ENCODE measurements at regions not wholly inside any gene's neighbourhood (a gene's known extent, or its start where the extent isn't known, plus 50 kb on each side); places are given as distances from the start of the nearest gene placed in this dataset.

DNA sequence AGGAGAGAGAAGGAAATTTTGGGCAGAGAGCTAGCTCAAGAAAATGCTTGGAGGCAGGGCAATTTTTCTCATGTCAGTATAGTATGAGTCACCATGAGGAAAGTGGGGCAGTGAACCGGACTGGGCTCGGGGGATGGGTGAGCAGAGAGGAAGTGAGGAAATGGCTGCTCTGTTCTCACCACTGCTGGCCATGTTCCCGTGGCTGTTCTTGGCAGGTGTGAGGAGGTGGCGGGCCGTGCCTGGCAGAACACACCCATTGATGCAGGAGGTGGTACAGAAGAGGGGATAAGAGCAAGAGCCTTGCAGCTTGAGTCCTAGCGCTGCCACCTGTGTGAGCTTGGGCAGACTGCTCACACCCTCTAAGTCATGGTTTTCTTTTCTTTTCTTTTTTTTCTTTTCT is 304.4 kb upstream of the LYZL1 start:
- TF ChIP-seq, protein P1, sequence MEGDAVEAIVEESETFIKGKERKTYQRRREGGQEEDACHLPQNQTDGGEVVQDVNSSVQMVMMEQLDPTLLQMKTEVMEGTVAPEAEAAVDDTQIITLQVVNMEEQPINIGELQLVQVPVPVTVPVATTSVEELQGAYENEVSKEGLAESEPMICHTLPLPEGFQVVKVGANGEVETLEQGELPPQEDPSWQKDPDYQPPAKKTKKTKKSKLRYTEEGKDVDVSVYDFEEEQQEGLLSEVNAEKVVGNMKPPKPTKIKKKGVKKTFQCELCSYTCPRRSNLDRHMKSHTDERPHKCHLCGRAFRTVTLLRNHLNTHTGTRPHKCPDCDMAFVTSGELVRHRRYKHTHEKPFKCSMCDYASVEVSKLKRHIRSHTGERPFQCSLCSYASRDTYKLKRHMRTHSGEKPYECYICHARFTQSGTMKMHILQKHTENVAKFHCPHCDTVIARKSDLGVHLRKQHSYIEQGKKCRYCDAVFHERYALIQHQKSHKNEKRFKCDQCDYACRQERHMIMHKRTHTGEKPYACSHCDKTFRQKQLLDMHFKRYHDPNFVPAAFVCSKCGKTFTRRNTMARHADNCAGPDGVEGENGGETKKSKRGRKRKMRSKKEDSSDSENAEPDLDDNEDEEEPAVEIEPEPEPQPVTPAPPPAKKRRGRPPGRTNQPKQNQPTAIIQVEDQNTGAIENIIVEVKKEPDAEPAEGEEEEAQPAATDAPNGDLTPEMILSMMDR (conservative IDR thresholded peaks at IDR 0.05; ENCODE audit: low read depth, low read length): no peak
- TF ChIP-seq EZH2 (IDR thresholded peaks at IDR 0.05; ENCODE audit: borderline replicate concordance, low read depth, low read length, poor library complexity, severe bottlenecking): no peak

Data from A673 (cell line).